Large intestine (tissue), 3 donors: ENCODE measurements at regions not wholly inside any gene's neighbourhood (a gene's known extent, or its start where the extent isn't known, plus 50 kb on each side); places are given as distances from the start of the nearest gene placed in this dataset.

Experiments
- DNase-seq, 2 donors: peaks; one replicate each; pipeline versions ENCODE4 v3.0.0 to v3.0.0-alpha.2; 2013
- H3K27ac ChIP-seq: one replicate; pipeline ENCODE4 v1.5.1; 2013; ENCODE audit warnings: low read length
- H3K27me3 ChIP-seq: 2 replicates; pipeline ENCODE4 v1.6.1; 2013; ENCODE audit warnings: low read length; ENCODE audit not compliant: control insufficient read depth, insufficient read depth
- H3K36me3 ChIP-seq: 2 replicates; pipeline ENCODE4 v1.6.1; 2013; ENCODE audit warnings: low read length; ENCODE audit not compliant: control insufficient read depth, insufficient read depth
- H3K4me1 ChIP-seq: one replicate; pipeline ENCODE4 v1.6.1; 2013; ENCODE audit warnings: low read length; ENCODE audit not compliant: control insufficient read depth, insufficient read depth
- H3K4me3 ChIP-seq: one replicate; pipeline ENCODE4 v1.5.1; 2013; ENCODE audit warnings: low read length
- H3K9me3 ChIP-seq: one replicate; pipeline ENCODE4 v1.6.1; 2013; ENCODE audit warnings: mild to moderate bottlenecking, low read depth, low read length, moderate library complexity; ENCODE audit not compliant: control insufficient read depth
- WGBS: methylation state at CpG from one replicate; pipeline ENCODE4 v1.1.5; 2013; ENCODE audit warnings: low lambda C conversion rate; ENCODE audit not compliant: insufficient coverage; 5-methylcytosine and 5-hydroxymethylcytosine counted together

DNA sequence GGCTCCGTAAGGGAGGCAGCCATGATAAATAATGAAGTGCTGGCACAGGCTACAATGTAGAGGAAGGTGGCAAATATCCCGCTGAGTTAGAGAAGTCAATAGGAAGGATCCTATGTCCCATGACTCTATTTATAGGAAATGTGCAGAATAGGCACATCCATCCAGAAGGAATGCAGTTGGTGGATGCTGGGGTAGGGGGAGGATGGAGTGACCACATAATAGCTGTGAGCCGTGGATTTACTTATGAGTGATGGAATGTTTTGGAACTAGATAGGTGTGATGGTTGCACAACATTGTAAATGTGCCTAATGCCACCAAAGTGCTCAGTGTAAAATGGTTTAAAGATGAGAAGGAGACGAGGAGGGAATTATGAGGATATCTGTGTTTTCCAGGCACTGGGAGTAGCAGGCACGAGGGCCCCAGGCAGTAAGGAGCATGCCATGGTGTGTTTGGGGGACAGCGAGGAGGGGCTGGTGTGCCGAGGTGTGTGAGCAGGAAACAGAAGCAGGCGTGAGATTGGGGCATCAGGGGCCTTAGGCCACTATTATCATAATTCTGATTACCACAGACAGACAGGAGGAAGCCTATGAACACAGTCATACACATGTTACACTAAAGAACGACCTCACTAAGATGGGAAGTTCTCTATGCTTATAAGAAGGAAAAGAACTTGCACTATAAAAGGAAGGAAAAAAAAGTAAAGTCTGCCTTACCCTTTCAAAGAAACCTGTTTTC is 837.3 kb upstream of the TMEM132C start:
- no peak overlapping the region for H3K4me3 ChIP-seq
- no peak overlapping the region for H3K27ac ChIP-seq
- H3K27me3 ChIP-seq, result no peaks in the 10 kb centered on the region
- no peaks in the 10 kb centered on the region for H3K4me1 ChIP-seq
- H3K9me3 ChIP-seq, result no peaks in the 10 kb centered on the region
- no peaks in the 10 kb centered on the region for H3K36me3 ChIP-seq
- WGBS, result 100% methylated on average over 2 of the region's 9 CpGs
- no peak for DNase-seq

GRCh38 chr12:127430401-127430800 is 836.6 kb upstream of the TMEM132C start:
- Histone ChIP-seq H3K4me1 (no peaks in the 10 kb centered on the region), H3K9me3 (no peaks in the 10 kb centered on the region), H3K27me3 (no peaks in the 10 kb centered on the region), H3K27ac (no peak overlapping the region), H3K36me3 (no peaks in the 10 kb centered on the region), H3K4me3 (no peak overlapping the region)
- no peak for DNase-seq
- no CpG with 5 or more reads among the region's 9 CpGs for WGBS

DNA sequence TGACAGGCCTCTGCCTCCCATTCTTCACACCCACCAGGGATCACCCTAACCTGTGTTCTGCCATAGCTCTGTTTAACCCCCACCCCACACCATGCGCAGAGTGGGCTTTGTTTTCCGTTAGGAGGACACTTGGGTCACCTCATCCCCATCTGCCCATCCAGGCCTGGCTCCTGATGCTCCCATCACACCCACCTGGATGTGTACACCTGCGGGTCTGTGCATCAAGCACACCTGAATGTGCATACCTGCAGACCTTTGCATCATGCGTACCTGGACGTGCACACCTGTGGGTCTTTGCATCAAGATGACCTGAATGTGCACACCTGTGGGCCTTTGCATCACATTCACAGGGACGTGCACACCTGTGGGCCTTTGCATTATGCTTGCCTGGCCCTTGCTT is 835.8 kb upstream of the TMEM132C start:
- H3K27ac ChIP-seq, result no peak overlapping the region
- H3K4me3 ChIP-seq, result no peak overlapping the region
- H3K9me3 ChIP-seq, result no peaks in the 10 kb centered on the region
- DNase-seq, result no peak
- H3K4me1 ChIP-seq, result no peaks in the 10 kb centered on the region
- no peaks in the 10 kb centered on the region for H3K36me3 ChIP-seq
- no peaks in the 10 kb centered on the region for H3K27me3 ChIP-seq
- WGBS, result no CpG with 5 or more reads among the region's 6 CpGs

DNA sequence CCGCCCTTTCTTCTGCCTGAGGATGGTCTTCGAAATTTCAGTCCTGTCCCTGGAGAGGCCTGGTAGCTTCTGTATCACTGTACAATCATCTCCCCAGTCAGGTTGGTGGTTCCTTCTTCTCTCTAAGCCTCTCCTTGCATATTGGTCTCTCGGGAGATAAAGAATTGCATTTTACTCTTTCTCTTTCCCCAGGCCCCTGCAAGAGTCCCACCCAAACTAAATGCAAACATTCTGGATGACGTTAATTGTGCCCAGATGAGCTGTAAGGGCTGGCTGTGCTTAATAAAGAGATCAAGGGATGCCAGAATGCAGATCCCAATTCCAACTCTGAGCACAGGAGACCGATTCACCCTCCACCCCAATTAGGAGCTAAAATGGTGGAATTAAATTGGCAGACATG is 835.4 kb upstream of the TMEM132C start:
- H3K4me3 ChIP-seq, result no peak overlapping the region
- no peaks in the 10 kb centered on the region for H3K27me3 ChIP-seq
- no CpG with 5 or more reads among the region's 5 CpGs for WGBS
- H3K4me1 ChIP-seq, result no peaks in the 10 kb centered on the region
- DNase-seq, result no peak
- H3K27ac ChIP-seq, result no peak overlapping the region
- H3K36me3 ChIP-seq, result no peaks in the 10 kb centered on the region
- H3K9me3 ChIP-seq, result no peaks in the 10 kb centered on the region

DNA sequence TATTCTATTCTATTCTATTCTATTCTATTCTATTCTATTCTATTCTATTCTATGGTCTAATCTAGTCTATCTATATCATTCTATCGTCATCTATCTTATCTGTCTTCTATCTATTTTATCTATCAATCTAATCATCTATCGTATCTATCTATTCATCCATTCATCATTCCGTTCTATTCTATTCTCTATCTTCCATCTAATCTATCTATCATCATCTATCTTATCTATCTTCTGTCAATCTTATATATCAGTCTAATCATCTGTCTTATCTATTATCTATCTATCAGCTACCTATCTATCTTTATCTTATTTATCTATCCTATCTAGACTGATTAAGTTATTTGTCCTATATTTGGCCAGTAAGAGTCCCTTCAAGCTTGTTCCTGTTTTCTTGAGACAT is 831.5 kb upstream of the TMEM132C start:
- WGBS, result 93% methylated on average over 3 of the region's 3 CpGs
- Histone ChIP-seq H3K36me3 (no peaks in the 10 kb centered on the region), H3K9me3 (no peaks in the 10 kb centered on the region), H3K27ac (no peak overlapping the region), H3K4me3 (no peak overlapping the region), H3K4me1 (no peaks in the 10 kb centered on the region), H3K27me3 (no peaks in the 10 kb centered on the region)
- DNase-seq, result no peak

- H3K27ac ChIP-seq, result no peak overlapping the region
- no peaks in the 10 kb centered on the region for H3K4me1 ChIP-seq
- no peak for DNase-seq
- H3K4me3 ChIP-seq, result no peak overlapping the region
- WGBS, result no CpG with 5 or more reads among the region's 3 CpGs
- no peaks in the 10 kb centered on the region for H3K36me3 ChIP-seq
- no peaks in the 10 kb centered on the region for H3K27me3 ChIP-seq
- H3K9me3 ChIP-seq, result no peaks in the 10 kb centered on the region
Observed at GRCh38 chr12:127438512-127439244, 828.3 kb upstream of the TMEM132C start.

- no peaks in the 10 kb centered on the region for H3K36me3 ChIP-seq
- 85% methylated on average over 1 of the region's 4 CpGs for WGBS
- no peaks in the 10 kb centered on the region for H3K4me1 ChIP-seq
Observed at GRCh38 chr12:127445581-127446139, 821.3 kb upstream of the TMEM132C start.

GRCh38 chr12:127448906-127449305 is 818.1 kb upstream of the TMEM132C start:
- Histone ChIP-seq H3K27me3 (peaks cover under 1% of the 10 kb centered on the region), H3K4me1 (no peaks in the 10 kb centered on the region), H3K4me3 (no peak overlapping the region), H3K9me3 (no peaks in the 10 kb centered on the region), H3K36me3 (no peaks in the 10 kb centered on the region), H3K27ac (no peak overlapping the region)
- no peak for DNase-seq
- WGBS, result 30% methylated on average over 1 of the region's 5 CpGs

More at GRCh38 chr12:127445581-127446139, 821.3 kb upstream of the TMEM132C start:
- no peak overlapping the region for H3K4me3 ChIP-seq
- no peak overlapping the region for H3K27ac ChIP-seq
- H3K9me3 ChIP-seq, result no peaks in the 10 kb centered on the region
- DNase-seq, result no peak
- no peaks in the 10 kb centered on the region for H3K27me3 ChIP-seq

- WGBS, result no CpG with 5 or more reads among the region's 2 CpGs
- no peak overlapping the region for H3K27ac ChIP-seq
- peaks cover 7% of the 10 kb centered on the region for H3K4me1 ChIP-seq
- H3K36me3 ChIP-seq, result no peaks in the 10 kb centered on the region
- peaks cover 16% of the 10 kb centered on the region for H3K27me3 ChIP-seq
- H3K4me3 ChIP-seq, result no peak overlapping the region
- H3K9me3 ChIP-seq, result no peaks in the 10 kb centered on the region
- DNase-seq, result no peak
Observed at GRCh38 chr12:127450826-127451225, 816.1 kb upstream of the TMEM132C start.

DNA sequence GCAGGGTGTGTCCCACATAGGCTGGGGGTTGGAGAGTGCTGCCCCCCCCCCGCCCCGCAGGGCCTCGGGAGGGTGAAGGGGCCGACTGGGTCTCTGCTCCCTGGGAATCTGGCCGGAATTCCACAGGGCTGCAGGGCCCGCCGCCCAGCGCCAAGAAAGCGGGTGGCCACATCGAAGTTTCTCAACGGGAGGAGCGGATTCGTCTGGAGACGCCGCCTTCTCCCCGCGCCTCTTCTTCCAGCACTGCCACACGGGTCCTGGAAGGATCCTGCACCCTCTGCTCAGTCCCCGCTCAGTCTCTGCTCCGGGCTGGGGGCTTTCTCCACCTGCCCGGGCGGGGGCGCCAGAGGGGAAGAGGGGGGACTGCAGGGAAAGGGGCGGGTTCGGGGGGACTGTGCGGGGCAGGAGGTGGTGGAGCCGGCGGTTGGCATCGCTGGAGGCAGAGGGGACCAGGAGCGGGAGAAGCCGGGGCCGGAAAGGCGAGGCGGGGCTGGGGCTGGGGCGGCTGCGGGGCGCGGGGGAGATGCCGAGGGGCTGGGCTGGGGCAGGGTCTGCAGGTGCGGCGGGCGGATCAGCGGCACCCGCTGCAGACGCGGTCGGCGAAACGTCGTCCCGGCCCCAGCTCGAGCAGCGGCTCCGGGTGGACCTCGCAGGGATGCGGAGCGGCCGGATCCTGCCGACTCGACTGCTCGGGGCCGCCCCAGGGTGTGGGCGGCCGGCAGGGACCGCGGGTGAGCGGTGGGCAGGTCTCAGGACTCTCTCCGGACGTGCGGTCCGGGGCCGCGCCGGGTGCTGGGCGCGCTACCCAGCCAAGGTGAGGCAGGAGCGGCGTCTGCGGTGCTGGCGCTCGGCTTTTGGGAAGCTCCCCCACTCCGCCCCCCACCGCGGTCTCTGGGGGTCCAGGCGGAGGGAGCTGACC is 811.4 kb upstream of the TMEM132C start:
- peaks cover 9% of the 10 kb centered on the region for H3K4me1 ChIP-seq
- peak in 1 of 2 donors; percentile 35 for DNase-seq
- peak overlapping the region; percentile 16 for H3K4me3 ChIP-seq
- H3K27ac ChIP-seq, result no peak overlapping the region
- no CpG with 5 or more reads among the region's 85 CpGs for WGBS
- H3K27me3 ChIP-seq, result peaks cover 26% of the 10 kb centered on the region
- no peaks in the 10 kb centered on the region for H3K36me3 ChIP-seq
- no peaks in the 10 kb centered on the region for H3K9me3 ChIP-seq
